ENCODE measurements at regions not wholly inside any gene's neighbourhood (a gene's known extent, or its start where the extent isn't known, plus 50 kb on each side); places are given as distances from the start of the nearest gene placed in this dataset.

- Histone ChIP-seq H3K27me3 (no peaks in the 10 kb centered on the region), H3K4me3 (no peak overlapping the region), H3K27ac (no peak overlapping the region), H3K36me3 (ENCODE audit: low read depth, missing control alignments) (no peaks in the 10 kb centered on the region), H3K9me3 (no peaks in the 10 kb centered on the region), H3K4me1 (no peaks in the 10 kb centered on the region)
- no peak for DNase-seq
- intact Hi-C loops (cut with DNase I; ENCODE audit: low total_unique reads): no loop called here
- TF ChIP-seq CTCF (IDR thresholded peaks at IDR 0.05): no peak
- no peak for TF ChIP-seq POLR2A (IDR thresholded peaks at IDR 0.05)
- 79 to 81% methylated on average over 4 of the region's 4 CpGs for WGBS, 2 donors
Measured at GRCh38 chr21:40938611-40939010, 91.7 kb upstream of the DSCAM start.

GRCh38 chr21:40947713-40948112 is 100.8 kb upstream of the DSCAM start:
- DNase-seq: no peak
- no peak overlapping the region for H3K27ac ChIP-seq
- 73 to 74% methylated on average over 3 of the region's 3 CpGs for WGBS, 2 donors
- H3K4me3 ChIP-seq: no peak overlapping the region
- intact Hi-C loops (cut with DNase I; ENCODE audit: low total_unique reads): no loop called here
- no peaks in the 10 kb centered on the region for H3K4me1 ChIP-seq
- no peaks in the 10 kb centered on the region for H3K36me3 ChIP-seq (ENCODE audit: low read depth, missing control alignments)
- no peak for TF ChIP-seq POLR2A (IDR thresholded peaks at IDR 0.05)
- no peaks in the 10 kb centered on the region for H3K27me3 ChIP-seq
- no peaks in the 10 kb centered on the region for H3K9me3 ChIP-seq

GRCh38 chr21:40950970-40951369 is 104.0 kb upstream of the DSCAM start:
- no peak for DNase-seq
- no peak overlapping the region for H3K27ac ChIP-seq
- H3K27me3 ChIP-seq: no peaks in the 10 kb centered on the region
- no peaks in the 10 kb centered on the region for H3K4me1 ChIP-seq
- no peaks in the 10 kb centered on the region for H3K9me3 ChIP-seq
- H3K36me3 ChIP-seq (ENCODE audit: low read depth, missing control alignments): no peaks in the 10 kb centered on the region
- H3K4me3 ChIP-seq: no peak overlapping the region
- intact Hi-C loops (cut with DNase I; ENCODE audit: low total_unique reads): no loop called here
- TF ChIP-seq CTCF (IDR thresholded peaks at IDR 0.05): no peak
- no peak for TF ChIP-seq POLR2A (IDR thresholded peaks at IDR 0.05)

GRCh38 chr21:40952551-40953323 is 105.8 kb upstream of the DSCAM start:
- intact Hi-C loops (cut with DNase I; ENCODE audit: low total_unique reads): no loop called here
- TF ChIP-seq CTCF (IDR thresholded peaks at IDR 0.05): no peak
- TF ChIP-seq POLR2A (IDR thresholded peaks at IDR 0.05): no peak
- DNase-seq: no peak

GRCh38 chr21:40964691-40965090 is 117.7 kb upstream of the DSCAM start:
- intact Hi-C loops (cut with DNase I; ENCODE audit: low total_unique reads): no loop called here
- WGBS, 2 donors: 61 to 62% methylated on average over 2 of the region's 2 CpGs
- no peaks in the 10 kb centered on the region for H3K9me3 ChIP-seq
- no peaks in the 10 kb centered on the region for H3K4me1 ChIP-seq
- TF ChIP-seq POLR2A (IDR thresholded peaks at IDR 0.05) (no peak), CTCF (IDR thresholded peaks at IDR 0.05) (no peak)
- DNase-seq: no peak
- no peaks in the 10 kb centered on the region for H3K27me3 ChIP-seq
- H3K27ac ChIP-seq: no peak overlapping the region
- H3K4me3 ChIP-seq: no peak overlapping the region
- H3K36me3 ChIP-seq (ENCODE audit: low read depth, missing control alignments): no peaks in the 10 kb centered on the region

More at GRCh38 chr21:40952551-40953323, 105.8 kb upstream of the DSCAM start:
- Histone ChIP-seq H3K4me3 (no peak overlapping the region), H3K4me1 (no peaks in the 10 kb centered on the region), H3K9me3 (no peaks in the 10 kb centered on the region), H3K36me3 (ENCODE audit: low read depth, missing control alignments) (no peaks in the 10 kb centered on the region), H3K27me3 (no peaks in the 10 kb centered on the region), H3K27ac (no peak overlapping the region)
- 84 to 88% methylated on average over 6 of the region's 6 CpGs for WGBS, 2 donors

Measured in testis (tissue), 2 donors.